SK-N-SH treated with all-trans-retinoic acid at 6 μM for 48 hours (cell line): ENCODE measurements at regions not wholly inside any gene's neighbourhood (a gene's known extent, or its start where the extent isn't known, plus 50 kb on each side); places are given as distances from the start of the nearest gene placed in this dataset.

ENCODE experiments used
- ATAC-seq: fragments of 200-7000 bp; cut with Tn5 transposase; 3 replicates; pipeline ENCODE4 v1.9.1; 2020; ENCODE audit warnings: mild to moderate bottlenecking, moderate library complexity
- CSDC2 ChIP-seq: fragments of 250-450 bp; sonication (Bioruptor Pico); IDR thresholded peaks from 2 replicates; pipeline ENCODE4 v1.5.0; 2020; ENCODE audit warnings: mild to moderate bottlenecking, moderate library complexity
- ESRRG ChIP-seq: fragments of 250-450 bp; sonication (Bioruptor Pico); IDR thresholded peaks from 2 replicates; pipeline ENCODE4 v1.6.1; 2021; ENCODE audit warnings: mild to moderate bottlenecking
- GLIS3 ChIP-seq: fragments of 250-450 bp; sonication (Bioruptor Pico); IDR thresholded peaks from 2 replicates; pipeline ENCODE4 v1.5.0; 2020; ENCODE audit warnings: mild to moderate bottlenecking, moderate library complexity
- ISL1 ChIP-seq: fragments of 250-450 bp; sonication (Bioruptor Pico); IDR thresholded peaks from 2 replicates; pipeline ENCODE4 v2.1.2; 2022; ENCODE audit warnings: mild to moderate bottlenecking, moderate library complexity
- OSR1 ChIP-seq: fragments of 250-450 bp; sonication (Bioruptor Pico); IDR thresholded peaks from 2 replicates; pipeline ENCODE4 v1.8.0; 2022; ENCODE audit warnings: moderate library complexity, mild to moderate bottlenecking, inconsistent platforms
- RARB ChIP-seq: fragments of 250-450 bp; sonication (Bioruptor Pico); IDR thresholded peaks from 2 replicates; pipeline ENCODE4 v1.8.0; 2021; ENCODE audit warnings: mild to moderate bottlenecking, moderate library complexity
- SNAI2 ChIP-seq: fragments of 250-450 bp; sonication (Bioruptor Pico); IDR thresholded peaks from 2 replicates; pipeline ENCODE4 v1.5.0; 2020; ENCODE audit warnings: mild to moderate bottlenecking, moderate library complexity
- TCF4 ChIP-seq: fragments of 250-450 bp; sonication (Bioruptor Pico); IDR thresholded peaks from 2 replicates; pipeline ENCODE4 v1.8.0; 2021; ENCODE audit warnings: mild to moderate bottlenecking, moderate library complexity, borderline replicate concordance
- TOX ChIP-seq: fragments of 250-450 bp; sonication (Bioruptor Pico); IDR thresholded peaks from 2 replicates; pipeline ENCODE4 v1.8.0; 2021; ENCODE audit warnings: mild to moderate bottlenecking, moderate library complexity, borderline replicate concordance
- ZFP3 ChIP-seq: fragments of 250-450 bp; sonication (Bioruptor Pico); IDR thresholded peaks from 2 replicates; pipeline ENCODE4 v1.5.0; 2020; ENCODE audit warnings: mild to moderate bottlenecking, moderate library complexity
- ZFP30 ChIP-seq: fragments of 450-650 bp; formaldehyde crosslinking; IDR thresholded peaks from 2 replicates; pipeline ENCODE4 v1.5.0; 2022; ENCODE audit warnings: mild to moderate bottlenecking, moderate library complexity
- ZNF70 ChIP-seq: fragments of 450-650 bp; formaldehyde crosslinking; IDR thresholded peaks from 2 replicates; pipeline ENCODE4 v1.5.0; 2020; ENCODE audit warnings: mild to moderate bottlenecking, moderate library complexity
- ZNF8 ChIP-seq: fragments of 450-650 bp; formaldehyde crosslinking; IDR thresholded peaks from 2 replicates; pipeline ENCODE4 v1.5.0; 2020; ENCODE audit warnings: mild to moderate bottlenecking, moderate library complexity
- TF ChIP-seq, protein P1 (sequence below): fragments of 250-450 bp; sonication (Bioruptor Pico); IDR thresholded peaks from 2 replicates; pipeline ENCODE4 v1.5.1; 2021; ENCODE audit warnings: mild to moderate bottlenecking, moderate library complexity
- TF ChIP-seq, protein P2 (sequence below): fragments of 250-450 bp; sonication (Bioruptor Pico); IDR thresholded peaks from 2 replicates; pipeline ENCODE4 v1.8.0; 2020; ENCODE audit warnings: mild to moderate bottlenecking, moderate library complexity, borderline replicate concordance
- TF ChIP-seq, protein P3 (sequence below): fragments of 250-450 bp; sonication (Bioruptor Pico); IDR thresholded peaks from 2 replicates; pipeline ENCODE4 v1.5.0; 2020; ENCODE audit warnings: mild to moderate bottlenecking, moderate library complexity
- TF ChIP-seq, protein P4 (sequence below): fragments of 250-450 bp; sonication (Bioruptor Pico); IDR thresholded peaks from 2 replicates; pipeline ENCODE4 v1.5.1; 2020; ENCODE audit warnings: low read depth, mild to moderate bottlenecking, moderate library complexity

DNA sequence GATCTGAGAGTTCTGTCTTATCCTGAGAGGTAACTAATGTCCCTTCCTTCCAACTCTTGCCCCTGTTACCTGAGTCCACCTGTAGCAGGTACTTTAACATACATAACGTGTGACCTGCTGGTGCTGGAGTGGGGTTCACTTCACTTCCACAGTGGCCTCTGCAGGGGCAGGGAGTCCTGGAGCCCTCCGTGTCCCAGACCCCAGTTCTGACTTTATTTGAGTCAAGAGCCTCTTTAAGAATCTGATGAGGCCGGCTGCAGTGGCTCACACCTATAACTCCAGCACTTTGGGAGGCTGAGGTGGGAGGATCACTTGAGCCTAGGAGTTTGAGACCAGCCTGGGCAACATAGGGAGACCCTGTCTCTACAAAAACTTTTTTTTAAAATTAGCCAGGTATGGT is 117.0 kb upstream of the RET start:
- no peak for TF ChIP-seq ZNF70
- TF ChIP-seq ESRRG = no peak
- no peak for ATAC-seq

DNA sequence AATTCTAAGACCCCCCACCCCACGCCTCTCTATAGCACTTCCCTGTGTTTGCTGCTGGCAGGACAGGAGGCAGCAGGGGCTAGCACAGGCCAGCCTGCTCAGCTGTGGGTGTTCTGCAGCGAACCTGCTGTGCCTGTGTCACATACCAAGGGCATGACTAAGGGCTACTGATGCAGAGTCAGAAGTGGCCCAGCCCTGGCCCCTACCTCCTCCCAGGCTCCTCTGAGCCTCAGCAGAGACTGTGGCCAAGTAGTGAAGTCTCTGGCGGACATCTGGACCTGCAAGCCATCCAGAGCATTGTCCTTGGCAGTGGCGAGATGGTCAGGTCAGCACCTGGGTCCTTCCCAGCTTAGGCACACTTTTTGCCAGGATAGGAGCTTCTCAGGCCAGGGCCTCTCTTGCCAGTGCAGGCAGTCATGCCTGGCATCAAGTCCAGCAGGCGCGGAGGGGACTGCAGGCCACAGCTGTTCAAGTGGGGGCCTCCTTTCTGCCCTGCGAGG is 116.3 kb upstream of the RET start:
- TF ChIP-seq ZNF8 (CRISPR knock-in tag) (no peak), ISL1 (CRISPR knock-in tag) (no peak), ZFP30 (CRISPR knock-in tag) (no peak)
- TF ChIP-seq, protein P1, sequence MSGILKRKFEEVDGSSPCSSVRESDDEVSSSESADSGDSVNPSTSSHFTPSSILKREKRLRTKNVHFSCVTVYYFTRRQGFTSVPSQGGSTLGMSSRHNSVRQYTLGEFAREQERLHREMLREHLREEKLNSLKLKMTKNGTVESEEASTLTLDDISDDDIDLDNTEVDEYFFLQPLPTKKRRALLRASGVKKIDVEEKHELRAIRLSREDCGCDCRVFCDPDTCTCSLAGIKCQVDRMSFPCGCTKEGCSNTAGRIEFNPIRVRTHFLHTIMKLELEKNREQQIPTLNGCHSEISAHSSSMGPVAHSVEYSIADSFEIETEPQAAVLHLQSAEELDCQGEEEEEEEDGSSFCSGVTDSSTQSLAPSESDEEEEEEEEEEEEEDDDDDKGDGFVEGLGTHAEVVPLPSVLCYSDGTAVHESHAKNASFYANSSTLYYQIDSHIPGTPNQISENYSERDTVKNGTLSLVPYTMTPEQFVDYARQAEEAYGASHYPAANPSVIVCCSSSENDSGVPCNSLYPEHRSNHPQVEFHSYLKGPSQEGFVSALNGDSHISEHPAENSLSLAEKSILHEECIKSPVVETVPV = no peak
- ATAC-seq = peak; percentile 94

DNA sequence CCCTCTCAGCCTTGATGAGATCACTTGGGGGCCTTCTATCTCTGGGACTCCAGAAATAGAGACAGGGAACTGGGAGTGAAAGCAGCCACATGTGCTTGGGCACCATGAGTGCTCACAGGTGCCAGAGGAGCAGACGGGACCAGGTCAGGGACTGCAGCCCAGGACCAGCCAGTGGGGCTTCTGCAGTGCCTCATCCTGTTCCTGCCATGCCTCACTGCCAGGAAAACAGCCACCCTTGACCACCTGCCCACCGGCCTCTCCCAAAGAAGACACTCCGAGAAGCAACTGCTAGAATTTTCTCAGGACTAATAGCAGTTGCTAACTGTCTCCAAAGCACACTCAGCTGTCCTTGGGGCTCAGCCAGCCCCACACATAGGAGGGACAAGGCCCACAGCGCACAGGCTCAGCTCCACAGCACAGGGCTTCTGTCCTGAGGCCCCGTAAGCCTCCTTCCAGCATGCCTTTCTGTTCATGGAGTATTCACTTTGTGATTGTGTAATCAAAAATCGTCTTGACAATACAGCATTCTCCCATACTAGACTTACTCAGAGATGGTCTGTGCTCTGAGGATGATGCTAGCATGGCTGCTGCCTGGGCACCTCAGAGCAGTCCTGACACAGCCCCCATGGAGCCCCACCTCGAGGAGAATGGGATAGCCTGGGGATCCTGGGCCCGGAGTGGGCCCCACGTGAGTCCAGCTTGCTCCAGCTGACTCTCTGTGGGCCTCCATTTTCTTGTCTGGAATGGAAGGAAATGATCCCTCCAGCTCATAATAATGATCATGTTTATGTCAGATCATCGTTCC is 115.7 kb upstream of the RET start:
- TF ChIP-seq, protein P2, sequence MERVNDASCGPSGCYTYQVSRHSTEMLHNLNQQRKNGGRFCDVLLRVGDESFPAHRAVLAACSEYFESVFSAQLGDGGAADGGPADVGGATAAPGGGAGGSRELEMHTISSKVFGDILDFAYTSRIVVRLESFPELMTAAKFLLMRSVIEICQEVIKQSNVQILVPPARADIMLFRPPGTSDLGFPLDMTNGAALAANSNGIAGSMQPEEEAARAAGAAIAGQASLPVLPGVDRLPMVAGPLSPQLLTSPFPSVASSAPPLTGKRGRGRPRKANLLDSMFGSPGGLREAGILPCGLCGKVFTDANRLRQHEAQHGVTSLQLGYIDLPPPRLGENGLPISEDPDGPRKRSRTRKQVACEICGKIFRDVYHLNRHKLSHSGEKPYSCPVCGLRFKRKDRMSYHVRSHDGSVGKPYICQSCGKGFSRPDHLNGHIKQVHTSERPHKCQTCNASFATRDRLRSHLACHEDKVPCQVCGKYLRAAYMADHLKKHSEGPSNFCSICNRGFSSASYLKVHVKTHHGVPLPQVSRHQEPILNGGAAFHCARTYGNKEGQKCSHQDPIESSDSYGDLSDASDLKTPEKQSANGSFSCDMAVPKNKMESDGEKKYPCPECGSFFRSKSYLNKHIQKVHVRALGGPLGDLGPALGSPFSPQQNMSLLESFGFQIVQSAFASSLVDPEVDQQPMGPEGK (CRISPR knock-in tag) = no peak
- TF ChIP-seq ISL1 (CRISPR knock-in tag) = no peak
- TF ChIP-seq TOX (CRISPR knock-in tag) = no peak
- TF ChIP-seq, all 23 proteins: peak for 0
- ATAC-seq = peak; percentile 18

DNA sequence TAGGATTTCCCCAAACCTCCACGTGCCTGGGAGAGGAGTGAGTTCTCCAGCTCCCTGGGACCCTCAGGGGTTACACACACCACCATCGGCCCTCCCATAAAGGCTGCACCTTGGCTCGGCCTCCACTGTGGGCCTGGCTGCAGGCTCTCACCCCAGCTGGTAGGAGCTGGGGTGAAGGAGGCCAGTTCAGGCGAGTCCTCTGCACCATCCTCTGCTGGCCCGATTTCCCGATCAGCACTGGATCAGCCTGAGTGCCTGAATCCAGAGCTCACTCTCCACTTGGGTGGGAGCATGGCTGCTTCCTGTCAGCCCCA is 115.1 kb upstream of the RET start:
- TF ChIP-seq, protein P2 (CRISPR knock-in tag) = no peak
- TF ChIP-seq ESRRG = no peak
- ATAC-seq = no peak

DNA sequence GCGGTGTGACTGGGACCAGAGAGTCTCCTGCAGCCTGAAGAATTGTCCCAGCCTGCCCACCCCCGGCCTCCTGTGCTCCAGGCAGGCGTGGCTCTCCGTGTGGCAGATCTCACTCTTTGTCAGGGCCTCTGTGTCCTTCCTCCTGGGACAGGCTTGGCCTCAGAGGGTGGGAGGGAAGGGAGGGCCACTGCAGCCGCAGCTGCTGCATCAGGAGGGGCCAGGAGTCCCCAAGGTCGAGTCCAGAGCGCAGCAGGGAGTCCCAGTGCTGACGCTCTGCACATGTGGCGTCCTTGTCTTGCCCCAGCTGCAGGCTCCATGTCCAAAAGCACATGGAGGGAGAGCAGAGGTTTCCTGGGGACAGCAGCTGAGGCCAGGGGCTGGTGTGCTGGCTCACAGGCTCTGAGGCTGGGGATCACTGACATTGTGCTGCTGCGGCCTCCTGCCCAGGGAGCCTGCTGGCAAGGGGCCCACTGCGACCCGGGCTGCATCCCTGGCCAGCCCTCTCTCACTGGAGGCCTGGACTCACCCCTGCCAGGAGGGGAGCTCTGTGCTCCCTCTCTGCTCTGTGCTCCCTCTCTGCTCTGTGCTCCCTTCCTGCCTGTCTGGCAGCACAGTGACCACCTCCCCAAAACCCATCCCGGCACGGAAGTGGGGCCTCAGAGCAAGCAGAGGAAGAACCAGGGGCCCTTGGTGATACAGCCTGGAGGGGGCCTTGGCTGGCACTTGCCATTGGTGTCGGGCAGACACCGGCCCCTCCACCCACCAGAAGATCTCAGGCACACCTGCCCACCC is 114.6 kb upstream of the RET start:
- TF ChIP-seq, protein P3, sequence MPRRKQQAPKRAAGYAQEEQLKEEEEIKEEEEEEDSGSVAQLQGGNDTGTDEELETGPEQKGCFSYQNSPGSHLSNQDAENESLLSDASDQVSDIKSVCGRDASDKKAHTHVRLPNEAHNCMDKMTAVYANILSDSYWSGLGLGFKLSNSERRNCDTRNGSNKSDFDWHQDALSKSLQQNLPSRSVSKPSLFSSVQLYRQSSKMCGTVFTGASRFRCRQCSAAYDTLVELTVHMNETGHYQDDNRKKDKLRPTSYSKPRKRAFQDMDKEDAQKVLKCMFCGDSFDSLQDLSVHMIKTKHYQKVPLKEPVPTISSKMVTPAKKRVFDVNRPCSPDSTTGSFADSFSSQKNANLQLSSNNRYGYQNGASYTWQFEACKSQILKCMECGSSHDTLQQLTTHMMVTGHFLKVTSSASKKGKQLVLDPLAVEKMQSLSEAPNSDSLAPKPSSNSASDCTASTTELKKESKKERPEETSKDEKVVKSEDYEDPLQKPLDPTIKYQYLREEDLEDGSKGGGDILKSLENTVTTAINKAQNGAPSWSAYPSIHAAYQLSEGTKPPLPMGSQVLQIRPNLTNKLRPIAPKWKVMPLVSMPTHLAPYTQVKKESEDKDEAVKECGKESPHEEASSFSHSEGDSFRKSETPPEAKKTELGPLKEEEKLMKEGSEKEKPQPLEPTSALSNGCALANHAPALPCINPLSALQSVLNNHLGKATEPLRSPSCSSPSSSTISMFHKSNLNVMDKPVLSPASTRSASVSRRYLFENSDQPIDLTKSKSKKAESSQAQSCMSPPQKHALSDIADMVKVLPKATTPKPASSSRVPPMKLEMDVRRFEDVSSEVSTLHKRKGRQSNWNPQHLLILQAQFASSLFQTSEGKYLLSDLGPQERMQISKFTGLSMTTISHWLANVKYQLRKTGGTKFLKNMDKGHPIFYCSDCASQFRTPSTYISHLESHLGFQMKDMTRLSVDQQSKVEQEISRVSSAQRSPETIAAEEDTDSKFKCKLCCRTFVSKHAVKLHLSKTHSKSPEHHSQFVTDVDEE (CRISPR knock-in tag) = peak; percentile 54
- TF ChIP-seq RARB (CRISPR knock-in tag) (no peak), TCF4 (CRISPR knock-in tag) (peak; percentile 18; the same call in 1 of the 2 replicates), GLIS3 (CRISPR knock-in tag) (no peak), CSDC2 (CRISPR knock-in tag) (no peak), ZNF70 (0 out of 2 replicates have a peak, but pooled peaks have one; percentile 34)
- ATAC-seq = no peak; the same call in 1 of the 3 replicates

DNA sequence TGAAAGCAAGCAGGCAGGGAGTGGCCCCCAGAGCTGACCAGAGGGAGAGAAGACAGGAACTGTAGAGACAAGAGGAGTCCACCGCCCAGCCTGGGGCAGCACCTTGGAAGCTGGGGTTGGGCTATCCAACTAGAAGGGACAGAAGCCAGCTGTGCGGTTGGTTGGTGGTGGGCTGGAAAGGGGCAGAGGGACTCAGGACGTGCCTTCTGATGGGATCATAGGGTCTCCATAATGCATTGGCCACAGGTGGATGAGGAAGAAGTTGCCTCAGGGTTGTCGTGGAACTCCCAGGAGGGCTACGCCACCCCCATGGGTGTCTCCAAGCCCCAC is 114.0 kb upstream of the RET start:
- ATAC-seq = no peak
- TF ChIP-seq CSDC2 (CRISPR knock-in tag) (no peak), RARB (CRISPR knock-in tag) (no peak), ISL1 (CRISPR knock-in tag) (no peak), ZNF70 (no peak), TCF4 (CRISPR knock-in tag) (no peak), ESRRG (no peak), SNAI2 (CRISPR knock-in tag) (no peak), ZFP3 (no peak), ZFP30 (CRISPR knock-in tag) (no peak), OSR1 (CRISPR knock-in tag) (no peak), GLIS3 (CRISPR knock-in tag) (no peak)
- TF ChIP-seq, protein P4, sequence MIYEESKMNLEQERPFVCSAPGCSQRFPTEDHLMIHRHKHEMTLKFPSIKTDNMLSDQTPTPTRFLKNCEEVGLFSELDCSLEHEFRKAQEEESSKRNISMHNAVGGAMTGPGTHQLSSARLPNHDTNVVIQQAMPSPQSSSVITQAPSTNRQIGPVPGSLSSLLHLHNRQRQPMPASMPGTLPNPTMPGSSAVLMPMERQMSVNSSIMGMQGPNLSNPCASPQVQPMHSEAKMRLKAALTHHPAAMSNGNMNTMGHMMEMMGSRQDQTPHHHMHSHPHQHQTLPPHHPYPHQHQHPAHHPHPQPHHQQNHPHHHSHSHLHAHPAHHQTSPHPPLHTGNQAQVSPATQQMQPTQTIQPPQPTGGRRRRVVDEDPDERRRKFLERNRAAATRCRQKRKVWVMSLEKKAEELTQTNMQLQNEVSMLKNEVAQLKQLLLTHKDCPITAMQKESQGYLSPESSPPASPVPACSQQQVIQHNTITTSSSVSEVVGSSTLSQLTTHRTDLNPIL (CRISPR knock-in tag) = no peak
- TF ChIP-seq, protein P2 (CRISPR knock-in tag) = no peak
